Astrocyte (in vitro differentiated cells and primary cell): ENCODE measurements at regions not wholly inside any gene's neighbourhood (a gene's known extent, or its start where the extent isn't known, plus 50 kb on each side); places are given as distances from the start of the nearest gene placed in this dataset.

ENCODE experiments used
- EZH2 ChIP-seq: IDR thresholded peaks from 2 replicates; pipeline ENCODE4 v1.6.1; 2012; ENCODE audit warnings: mild to moderate bottlenecking, low read length, inconsistent platforms; ENCODE audit not compliant: insufficient read depth
- TF ChIP-seq, protein P1 (sequence below): IDR thresholded peaks from 2 replicates; pipeline ENCODE4 v1.5.1; 2011; ENCODE audit warnings: low read depth, mild to moderate bottlenecking, inconsistent platforms, low read length, moderate library complexity; ENCODE audit not compliant: insufficient read depth

DNA sequence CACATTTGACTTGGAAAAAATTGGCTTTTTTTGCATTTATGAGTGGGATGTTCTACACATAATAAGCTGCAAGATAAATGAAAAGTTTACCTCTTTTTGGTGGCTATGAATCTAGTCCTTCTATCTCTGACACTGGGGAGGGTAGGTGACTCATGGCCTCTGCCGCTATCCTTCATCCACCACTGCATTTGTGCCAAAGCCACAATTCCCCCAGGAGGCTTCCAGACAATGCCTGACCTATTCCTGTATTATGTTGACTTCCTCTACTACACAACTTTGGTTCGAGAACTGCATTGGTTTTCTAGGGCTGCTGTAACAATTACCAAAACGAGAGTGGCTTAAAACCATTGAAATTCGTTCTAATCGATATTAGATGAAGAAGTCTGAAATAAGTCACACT lies 245.6 kb downstream of the TRAM1L1 start:
- TF ChIP-seq, protein P1, sequence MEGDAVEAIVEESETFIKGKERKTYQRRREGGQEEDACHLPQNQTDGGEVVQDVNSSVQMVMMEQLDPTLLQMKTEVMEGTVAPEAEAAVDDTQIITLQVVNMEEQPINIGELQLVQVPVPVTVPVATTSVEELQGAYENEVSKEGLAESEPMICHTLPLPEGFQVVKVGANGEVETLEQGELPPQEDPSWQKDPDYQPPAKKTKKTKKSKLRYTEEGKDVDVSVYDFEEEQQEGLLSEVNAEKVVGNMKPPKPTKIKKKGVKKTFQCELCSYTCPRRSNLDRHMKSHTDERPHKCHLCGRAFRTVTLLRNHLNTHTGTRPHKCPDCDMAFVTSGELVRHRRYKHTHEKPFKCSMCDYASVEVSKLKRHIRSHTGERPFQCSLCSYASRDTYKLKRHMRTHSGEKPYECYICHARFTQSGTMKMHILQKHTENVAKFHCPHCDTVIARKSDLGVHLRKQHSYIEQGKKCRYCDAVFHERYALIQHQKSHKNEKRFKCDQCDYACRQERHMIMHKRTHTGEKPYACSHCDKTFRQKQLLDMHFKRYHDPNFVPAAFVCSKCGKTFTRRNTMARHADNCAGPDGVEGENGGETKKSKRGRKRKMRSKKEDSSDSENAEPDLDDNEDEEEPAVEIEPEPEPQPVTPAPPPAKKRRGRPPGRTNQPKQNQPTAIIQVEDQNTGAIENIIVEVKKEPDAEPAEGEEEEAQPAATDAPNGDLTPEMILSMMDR: no peak
- no peak for TF ChIP-seq EZH2
